ENCODE measurements at regions not wholly inside any gene's neighbourhood (a gene's known extent, or its start where the extent isn't known, plus 50 kb on each side); places are given as distances from the start of the nearest gene placed in this dataset.

DNA sequence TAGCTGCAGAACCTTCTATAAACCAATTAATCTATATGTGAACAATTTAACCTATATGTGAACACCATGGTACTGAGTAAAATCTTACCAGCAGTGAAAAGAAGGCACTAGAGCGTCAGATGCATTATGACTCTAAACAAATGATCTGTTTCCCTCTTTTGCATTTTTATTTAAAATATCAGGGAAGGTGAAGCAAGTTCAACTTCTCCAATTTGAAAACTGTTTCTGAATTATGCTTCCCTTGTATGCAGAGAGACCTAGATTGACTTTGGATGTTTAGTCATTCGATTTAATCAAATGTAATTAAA, 80.9 kb downstream of the DAD1 start:
- TF ChIP-seq, protein P1, sequence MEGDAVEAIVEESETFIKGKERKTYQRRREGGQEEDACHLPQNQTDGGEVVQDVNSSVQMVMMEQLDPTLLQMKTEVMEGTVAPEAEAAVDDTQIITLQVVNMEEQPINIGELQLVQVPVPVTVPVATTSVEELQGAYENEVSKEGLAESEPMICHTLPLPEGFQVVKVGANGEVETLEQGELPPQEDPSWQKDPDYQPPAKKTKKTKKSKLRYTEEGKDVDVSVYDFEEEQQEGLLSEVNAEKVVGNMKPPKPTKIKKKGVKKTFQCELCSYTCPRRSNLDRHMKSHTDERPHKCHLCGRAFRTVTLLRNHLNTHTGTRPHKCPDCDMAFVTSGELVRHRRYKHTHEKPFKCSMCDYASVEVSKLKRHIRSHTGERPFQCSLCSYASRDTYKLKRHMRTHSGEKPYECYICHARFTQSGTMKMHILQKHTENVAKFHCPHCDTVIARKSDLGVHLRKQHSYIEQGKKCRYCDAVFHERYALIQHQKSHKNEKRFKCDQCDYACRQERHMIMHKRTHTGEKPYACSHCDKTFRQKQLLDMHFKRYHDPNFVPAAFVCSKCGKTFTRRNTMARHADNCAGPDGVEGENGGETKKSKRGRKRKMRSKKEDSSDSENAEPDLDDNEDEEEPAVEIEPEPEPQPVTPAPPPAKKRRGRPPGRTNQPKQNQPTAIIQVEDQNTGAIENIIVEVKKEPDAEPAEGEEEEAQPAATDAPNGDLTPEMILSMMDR (conservative IDR thresholded peaks at IDR 0.05 in 1 of 2, IDR thresholded peaks at IDR 0.05 in 1 of 2; ENCODE audit: extremely low read depth in 1 of 2, insufficient read depth in 1 of 2, low read depth in 1 of 2, low read length in 2 of 2) = no peak
- no peak for TF ChIP-seq EZH2 (IDR thresholded peaks at IDR 0.05; ENCODE audit: borderline replicate concordance, low read length)
